AG04449 (cell line): ENCODE measurements at regions not wholly inside any gene's neighbourhood (a gene's known extent, or its start where the extent isn't known, plus 50 kb on each side); places are given as distances from the start of the nearest gene placed in this dataset.

Experiments used
- CTCF ChIA-PET: fragments of 350-600 bp; formaldehyde crosslinking; extraction: SDS; loops from one replicate; lab custom pipeline; 2021; ENCODE audit warnings: antibody characterized with exemption; lab: Yijun Ruan, JAX
- POLR2A ChIA-PET: fragments of 400-600, 350-600 bp; formaldehyde crosslinking; extraction: SDS; loops from one replicate; lab custom pipeline; 2020; ENCODE audit warnings: antibody characterized with exemption, inconsistent platforms; lab: Yijun Ruan, JAX
- DNase-seq: peaks from one replicate; pipeline ENCODE4 v3.0.0-alpha.2; 2010; ENCODE audit warnings: low read depth, low spot score
- H3K4me3 ChIP-seq: 2 replicates; pipeline ENCODE4 v1.5.1; 2011; ENCODE audit warnings: low read depth, mild to moderate bottlenecking, control low read depth, low read length
- TF ChIP-seq, protein P1 (sequence below): IDR thresholded peaks from one replicate; pipeline ENCODE4 v1.5.1; 2011; ENCODE audit warnings: mild to moderate bottlenecking, moderate library complexity, low read length, control low read depth, inconsistent platforms; ENCODE audit not compliant: insufficient read depth; ENCODE audit errors: missing control alignments

DNA sequence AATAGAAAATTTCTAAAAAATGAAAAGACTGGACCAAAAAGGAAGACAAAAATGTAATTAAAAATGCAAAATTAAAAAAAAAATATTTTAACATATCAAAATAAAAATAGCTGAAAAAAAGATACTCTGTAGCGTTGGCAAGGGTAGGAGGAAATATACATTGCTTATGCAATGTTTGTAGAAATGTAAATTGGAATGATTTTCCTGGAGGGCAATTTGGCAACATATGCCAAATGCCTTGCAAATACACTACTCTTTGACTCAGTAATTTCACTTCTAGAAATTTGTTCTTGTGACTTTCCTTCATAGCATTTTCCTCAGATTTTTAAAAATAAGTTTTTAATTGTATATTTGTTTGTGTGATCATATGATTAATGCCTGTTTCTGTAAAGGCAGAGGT, 296.6 kb downstream of the ZNF621 start:
- DNase-seq: no peak
- TF ChIP-seq, protein P1, sequence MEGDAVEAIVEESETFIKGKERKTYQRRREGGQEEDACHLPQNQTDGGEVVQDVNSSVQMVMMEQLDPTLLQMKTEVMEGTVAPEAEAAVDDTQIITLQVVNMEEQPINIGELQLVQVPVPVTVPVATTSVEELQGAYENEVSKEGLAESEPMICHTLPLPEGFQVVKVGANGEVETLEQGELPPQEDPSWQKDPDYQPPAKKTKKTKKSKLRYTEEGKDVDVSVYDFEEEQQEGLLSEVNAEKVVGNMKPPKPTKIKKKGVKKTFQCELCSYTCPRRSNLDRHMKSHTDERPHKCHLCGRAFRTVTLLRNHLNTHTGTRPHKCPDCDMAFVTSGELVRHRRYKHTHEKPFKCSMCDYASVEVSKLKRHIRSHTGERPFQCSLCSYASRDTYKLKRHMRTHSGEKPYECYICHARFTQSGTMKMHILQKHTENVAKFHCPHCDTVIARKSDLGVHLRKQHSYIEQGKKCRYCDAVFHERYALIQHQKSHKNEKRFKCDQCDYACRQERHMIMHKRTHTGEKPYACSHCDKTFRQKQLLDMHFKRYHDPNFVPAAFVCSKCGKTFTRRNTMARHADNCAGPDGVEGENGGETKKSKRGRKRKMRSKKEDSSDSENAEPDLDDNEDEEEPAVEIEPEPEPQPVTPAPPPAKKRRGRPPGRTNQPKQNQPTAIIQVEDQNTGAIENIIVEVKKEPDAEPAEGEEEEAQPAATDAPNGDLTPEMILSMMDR: no peak
- no peak overlapping the region for H3K4me3 ChIP-seq
- ChIA-PET POLR2A (no interaction called here), CTCF (no interaction called here)

DNA sequence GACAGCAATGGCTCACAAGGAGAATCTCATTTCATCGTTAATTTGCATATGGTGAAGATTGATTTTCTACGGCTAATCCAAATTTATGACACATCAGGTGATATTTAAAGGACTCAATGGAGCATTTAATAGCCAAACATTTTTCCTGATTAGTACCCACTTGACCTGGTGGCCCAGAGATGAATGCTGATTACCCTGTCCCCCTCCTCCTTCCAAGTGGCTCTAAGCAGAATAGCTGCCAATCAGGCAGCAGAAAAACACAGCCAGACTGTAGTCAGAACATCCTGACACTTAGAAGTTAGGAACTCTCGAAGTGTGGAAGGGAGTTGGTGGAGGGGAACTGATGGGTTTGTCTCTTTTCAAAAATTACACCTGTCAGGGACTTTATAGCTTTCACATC, 302.5 kb downstream of the ZNF621 start:
- DNase-seq: no peak
- TF ChIP-seq, protein P1: no peak
- H3K4me3 ChIP-seq: no peak overlapping the region
- CTCF ChIA-PET: no interaction called here
- POLR2A ChIA-PET: no interaction called here

DNA sequence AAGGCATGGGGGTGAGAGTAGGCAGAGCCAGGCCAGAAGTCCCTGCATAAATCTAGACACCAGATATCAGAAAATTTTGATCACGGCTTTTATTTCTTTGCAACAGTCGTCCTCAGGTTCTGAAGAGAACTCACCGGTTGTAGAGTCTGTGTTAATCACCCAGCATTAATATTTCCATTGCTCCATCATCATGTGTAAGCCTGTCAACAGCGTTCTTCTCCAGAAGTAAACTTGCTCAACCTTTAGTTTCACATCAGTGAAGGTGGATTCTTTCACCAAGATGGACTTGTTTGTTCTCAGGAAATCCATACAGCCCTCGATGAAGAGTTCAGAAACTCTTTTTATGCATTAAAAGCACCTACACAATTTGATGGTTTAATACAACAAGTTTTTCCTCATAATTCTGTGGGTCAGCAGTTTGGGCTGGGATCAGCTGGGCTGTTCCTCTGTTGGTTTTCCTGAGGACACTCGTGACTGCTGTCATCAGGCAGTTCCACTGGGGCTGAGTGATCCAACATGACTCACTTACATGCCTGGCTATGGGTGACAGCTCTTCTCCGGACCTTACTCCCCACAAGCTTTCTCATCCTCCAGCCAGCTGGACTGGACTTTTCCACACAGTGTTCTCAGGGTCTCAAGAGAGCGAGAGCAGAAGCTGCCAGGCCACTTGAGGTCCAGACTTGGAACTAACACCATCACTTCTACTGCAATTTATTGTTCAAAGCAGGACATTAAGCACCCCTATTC, 303.4 kb downstream of the ZNF621 start:
- CTCF ChIA-PET: no interaction called here
- POLR2A ChIA-PET: no interaction called here
- no peak for DNase-seq
- TF ChIP-seq, protein P1: no peak
- H3K4me3 ChIP-seq: no peak overlapping the region

DNA sequence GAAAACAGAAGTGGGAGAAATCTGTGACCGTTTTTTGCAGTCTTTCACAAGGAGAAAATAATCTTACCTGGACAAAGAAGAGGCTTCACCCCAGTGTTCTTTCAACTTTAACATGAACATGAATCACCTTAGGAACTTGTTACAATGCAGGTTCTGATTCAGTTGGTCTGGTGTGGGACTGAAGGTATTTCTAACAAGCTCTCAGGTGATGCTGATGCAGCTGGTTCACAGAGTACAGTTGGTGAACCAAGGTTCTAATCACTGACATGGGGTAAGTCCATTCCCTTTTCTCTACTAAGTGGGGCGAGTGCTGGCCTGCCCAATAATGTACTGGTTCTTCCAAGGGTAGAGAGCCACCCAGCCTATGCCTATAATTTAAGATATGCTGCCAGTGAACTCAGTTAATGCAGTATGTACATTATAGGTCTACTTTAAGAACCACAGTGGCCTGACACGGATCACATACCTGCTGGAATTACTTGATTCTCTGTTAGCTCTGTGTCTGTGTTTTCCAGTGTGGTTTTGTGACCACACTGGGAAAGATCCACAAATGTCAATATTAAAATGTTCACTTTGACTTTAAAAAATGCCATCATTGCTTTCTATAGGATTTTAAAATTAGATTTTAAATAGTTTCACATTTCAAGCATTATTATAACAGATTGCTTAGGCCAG, 304.1 kb downstream of the ZNF621 start:
- POLR2A ChIA-PET: no interaction called here
- H3K4me3 ChIP-seq: no peak overlapping the region

DNA sequence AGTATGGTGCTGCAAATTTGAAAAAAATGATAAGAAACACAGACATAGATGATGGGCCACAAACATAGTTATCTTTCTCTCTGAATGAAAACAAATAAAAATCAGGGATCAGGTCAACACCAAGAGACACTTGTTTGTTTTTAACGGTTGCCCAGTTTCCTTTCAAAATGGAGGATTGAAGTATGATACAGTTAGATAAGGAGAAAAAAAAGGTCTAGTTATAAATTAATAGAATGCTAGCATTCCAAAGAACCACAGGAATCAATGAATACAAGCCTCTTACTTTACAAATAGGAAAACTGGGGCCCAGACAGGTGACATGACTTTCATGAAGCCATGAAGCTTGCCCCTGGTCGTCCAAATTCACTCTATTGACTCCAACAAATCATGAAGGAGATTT, 305.1 kb downstream of the ZNF621 start:
- ChIA-PET CTCF (no interaction called here), POLR2A (no interaction called here)
- H3K4me3 ChIP-seq: no peak overlapping the region
- no peak for DNase-seq
- TF ChIP-seq, protein P1: no peak

More for the DNA sequence above, 304.1 kb downstream of the ZNF621 start:
- TF ChIP-seq, protein P1: no peak
- DNase-seq: no peak
- CTCF ChIA-PET: no interaction called here

DNA sequence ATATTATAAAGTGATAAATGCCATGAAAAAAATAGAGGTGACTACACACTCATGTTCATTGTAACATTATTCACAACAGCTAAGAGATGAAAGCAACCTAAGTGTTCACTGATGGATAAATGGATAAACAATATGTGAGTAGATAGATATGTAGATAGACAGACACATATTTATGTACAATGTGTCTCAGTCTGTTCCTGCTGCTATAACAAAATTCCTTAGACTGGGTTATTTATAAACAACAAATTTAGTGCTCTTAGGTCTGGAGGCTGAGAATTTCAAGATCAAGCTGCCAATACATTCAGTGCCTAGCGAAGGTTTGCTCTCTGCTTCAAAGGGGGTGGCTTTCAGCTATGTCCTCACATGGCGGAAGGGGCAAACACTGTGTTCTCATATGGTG, 312.5 kb downstream of the ZNF621 start:
- H3K4me3 ChIP-seq: no peak overlapping the region
- no peak for DNase-seq
- TF ChIP-seq, protein P1: no peak
- CTCF ChIA-PET: no interaction called here
- POLR2A ChIA-PET: no interaction called here
